H9 (cell line): ENCODE measurements at regions not wholly inside any gene's neighbourhood (a gene's known extent, or its start where the extent isn't known, plus 50 kb on each side); places are given as distances from the start of the nearest gene placed in this dataset.

ENCODE experiments used
- DNase-seq: peaks from one replicate; pipeline ENCODE4 v3.0.0-alpha.2; 2017
- H2AFZ ChIP-seq: one replicate; pipeline ENCODE4 v1.6.1; 2013; ENCODE audit warnings: mild to moderate bottlenecking, low read length, control low read depth, moderate library complexity
- H2AK5ac ChIP-seq: 2 replicates; pipeline ENCODE4 v1.6.1; 2013; ENCODE audit warnings: low read length, control low read depth, mixed read lengths; ENCODE audit not compliant: insufficient read length
- H2BK120ac ChIP-seq: one replicate; pipeline ENCODE4 v1.6.1; 2013; ENCODE audit warnings: low read depth, mild to moderate bottlenecking, low read length, control low read depth, inconsistent platforms; ENCODE audit not compliant: poor library complexity, severe bottlenecking
- H2BK12ac ChIP-seq: 2 replicates; pipeline ENCODE4 v1.6.1; 2013; ENCODE audit warnings: low read length, control low read depth, mixed read lengths, low read depth; ENCODE audit not compliant: insufficient read length
- H2BK15ac ChIP-seq: 2 replicates; pipeline ENCODE4 v1.6.1; 2013; ENCODE audit warnings: low read depth, low read length, control low read depth
- H2BK20ac ChIP-seq: one replicate; pipeline ENCODE4 v1.6.1; 2013; ENCODE audit warnings: low read depth, mild to moderate bottlenecking, low read length, control low read depth, inconsistent platforms; ENCODE audit not compliant: poor library complexity, severe bottlenecking
- H2BK5ac ChIP-seq: 2 replicates; pipeline ENCODE4 v1.6.1; 2013; ENCODE audit warnings: low read length, control low read depth, mixed read lengths; ENCODE audit not compliant: insufficient read length
- H3K14ac ChIP-seq: 2 replicates; pipeline ENCODE4 v1.6.1; 2013; ENCODE audit warnings: low read length, control low read depth; ENCODE audit not compliant: insufficient read depth
- H3K18ac ChIP-seq: 2 replicates; pipeline ENCODE4 v1.6.1; 2013; ENCODE audit warnings: low read depth, mild to moderate bottlenecking, mixed read lengths, low read length, control low read depth; ENCODE audit not compliant: insufficient read length
- H3K23ac ChIP-seq: 2 replicates; pipeline ENCODE4 v1.6.1; 2013; ENCODE audit warnings: low read length, control low read depth, mixed read lengths, low read depth; ENCODE audit not compliant: insufficient read length
- H3K23me2 ChIP-seq: 2 replicates; pipeline ENCODE4 v1.6.1; 2013; ENCODE audit warnings: low read depth, mild to moderate bottlenecking, mixed read lengths, low read length, control low read depth; ENCODE audit not compliant: insufficient read length, poor library complexity, severe bottlenecking
- H3K27ac ChIP-seq: 2 replicates; pipeline ENCODE4 v1.5.1; 2013; ENCODE audit warnings: low read length, control low read depth, mixed read lengths, low read depth; ENCODE audit not compliant: insufficient read length
- H3K27me3 ChIP-seq: 2 replicates; pipeline ENCODE4 v1.6.1; 2013; ENCODE audit warnings: low read length, control low read depth, inconsistent platforms; ENCODE audit not compliant: insufficient read depth
- H3K4ac ChIP-seq: 2 replicates; pipeline ENCODE4 v1.6.1; 2013; ENCODE audit warnings: low read depth, mild to moderate bottlenecking, control low read depth, inconsistent platforms, low read length, moderate library complexity
- H3K4me1 ChIP-seq: 2 replicates; pipeline ENCODE4 v1.6.1; 2013; ENCODE audit warnings: low read length, control low read depth, inconsistent platforms; ENCODE audit not compliant: insufficient read depth
- H3K4me2 ChIP-seq: 2 replicates; pipeline ENCODE4 v1.6.1; 2013; ENCODE audit warnings: low read length, control low read depth, mixed read lengths; ENCODE audit not compliant: insufficient read length, insufficient read depth
- H3K56ac ChIP-seq: 2 replicates; pipeline ENCODE4 v1.6.1; 2013; ENCODE audit warnings: low read depth, mild to moderate bottlenecking, mixed read lengths, low read length, control low read depth; ENCODE audit not compliant: insufficient read length
- H3K79me1 ChIP-seq: 2 replicates; pipeline ENCODE4 v1.6.1; 2013; ENCODE audit warnings: low read depth, mild to moderate bottlenecking, moderate library complexity, low read length, control low read depth, inconsistent platforms; ENCODE audit not compliant: insufficient read depth, poor library complexity, severe bottlenecking
- H3K79me2 ChIP-seq: 2 replicates; pipeline ENCODE4 v1.6.1; 2013; ENCODE audit warnings: low read length, control low read depth, inconsistent platforms; ENCODE audit not compliant: insufficient read depth
- H3K9ac ChIP-seq: 2 replicates; pipeline ENCODE4 v1.6.1; 2013; ENCODE audit warnings: low read length, control low read depth, mixed read lengths; ENCODE audit not compliant: insufficient read length; ENCODE audit errors: extremely low read depth
- H3K9me3 ChIP-seq: one replicate; pipeline ENCODE4 v1.6.1; 2013; ENCODE audit warnings: low read depth, low read length, inconsistent platforms; ENCODE audit not compliant: control insufficient read depth
- H3T11ph ChIP-seq: one replicate; pipeline ENCODE4 v1.6.1; 2013; ENCODE audit warnings: mild to moderate bottlenecking, low read length, control low read depth, inconsistent platforms
- H4K20me1 ChIP-seq: one replicate; pipeline ENCODE4 v1.6.1; 2013; ENCODE audit not compliant: control insufficient read depth, insufficient read length, insufficient read depth
- H4K5ac ChIP-seq: 2 replicates; pipeline ENCODE4 v1.6.1; 2013; ENCODE audit warnings: low read depth, mild to moderate bottlenecking, mixed read lengths, low read length, control low read depth; ENCODE audit not compliant: insufficient read length
- H4K8ac ChIP-seq: replicated peaks from 2 replicates; pipeline ENCODE4 v1.6.1; 2013; ENCODE audit warnings: low read length, control low read depth, mixed read lengths, low read depth; ENCODE audit not compliant: insufficient read length
- H4K91ac ChIP-seq: 2 replicates; pipeline ENCODE4 v1.6.1; 2013; ENCODE audit warnings: low read depth, mild to moderate bottlenecking, moderate library complexity, mixed read lengths, low read length, control low read depth; ENCODE audit not compliant: insufficient read length
- H3K27ac Mint-ChIP-seq, 3 experiments: 2 replicates in 2 of 3; 3 replicates in 1 of 3; pipeline ENCODE4 v1.8.0; 2020 to 2021; ENCODE audit warnings: mixed read lengths in 3 of 3, mild to moderate bottlenecking in 1 of 3, moderate library complexity in 1 of 3
- H3K27me3 Mint-ChIP-seq: 2 replicates; pipeline ENCODE4 v1.8.0; 2021; ENCODE audit warnings: low read depth, mild to moderate bottlenecking, moderate library complexity, mixed read lengths
- H3K36me3 Mint-ChIP-seq, 3 experiments: 2 replicates in 2 of 3; 3 replicates in 1 of 3; pipeline ENCODE4 v1.8.0; 2020 to 2021; ENCODE audit warnings: low read depth in 3 of 3, mixed read lengths in 3 of 3; ENCODE audit not compliant: insufficient read depth in 1 of 3
- H3K4me1 Mint-ChIP-seq, 2 experiments: 2 replicates each; pipeline ENCODE4 v1.8.0; 2020; ENCODE audit warnings: mixed read lengths in 2 of 2
- H3K4me3 Mint-ChIP-seq, 2 experiments: 2 replicates in 1 of 2; 3 replicates in 1 of 2; pipeline ENCODE4 v1.8.0; 2020 to 2021; ENCODE audit warnings: mild to moderate bottlenecking in 2 of 2, mixed read lengths in 2 of 2, moderate library complexity in 1 of 2
- H3K9me3 Mint-ChIP-seq, 2 experiments: 2 replicates in 1 of 2; 3 replicates in 1 of 2; pipeline ENCODE4 v1.8.0; 2020; ENCODE audit warnings: mild to moderate bottlenecking in 2 of 2, mixed read lengths in 2 of 2, moderate library complexity in 1 of 2
- WGBS: extraction: QIAGEN DNeasy Blood & Tissue Kit; methylation state at CpG from one replicate; pipeline ENCODE4 v1.1.7; 2013; ENCODE audit warnings: missing lambda C conversion rate, low lambda C conversion rate, mixed read lengths; ENCODE audit not compliant: insufficient read length; ENCODE audit errors: extremely low coverage; 5-methylcytosine and 5-hydroxymethylcytosine counted together
- TF ChIP-seq, protein P1 (sequence below): fragments of 200-600 bp; sonication (generic); conservative IDR thresholded peaks from 3 replicates; pipeline ENCODE4 v1.8.0; 2021; ENCODE audit warnings: antibody characterized with exemption, mild to moderate bottlenecking

DNA sequence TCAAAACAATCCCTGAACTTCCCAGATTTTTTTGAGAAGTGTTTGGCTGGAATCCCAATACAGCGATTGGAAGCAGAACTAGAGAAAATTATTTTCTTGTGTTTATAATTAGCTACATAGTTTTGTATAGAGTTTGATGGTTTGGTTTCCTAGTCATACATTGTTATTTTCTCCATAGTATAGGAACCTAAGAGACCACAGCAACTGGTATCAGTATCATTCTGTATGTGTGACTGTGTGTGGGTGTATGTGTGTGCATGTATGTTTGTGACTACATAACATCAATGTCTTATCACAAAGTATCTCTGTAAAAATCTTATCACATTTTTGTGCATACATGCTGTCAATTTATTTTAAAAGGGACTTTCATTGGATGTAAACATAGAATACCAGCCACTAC lies 780.5 kb downstream of the MRPL39 start:
- H3K23ac ChIP-seq, result no peak overlapping the region
- H3K56ac ChIP-seq, result no peak overlapping the region
- no peak overlapping the region for H3K18ac ChIP-seq
- Mint-ChIP-seq H3K9me3 (peaks cover 26 to 52% of the 10 kb centered on the region in 2 experiments), H3K4me3 (no peak overlapping the region), H3K36me3 (no peaks in the 10 kb centered on the region; a peak in 1 of 7 replicates), H3K27ac (no peak overlapping the region), H3K4me1 (no peaks in the 10 kb centered on the region), H3K27me3 (no peaks in the 10 kb centered on the region)
- H2BK15ac ChIP-seq, result no peak overlapping the region
- H3K9ac ChIP-seq, result no peak overlapping the region
- H3K9me3 ChIP-seq, result no peaks in the 10 kb centered on the region
- H4K5ac ChIP-seq, result no peak overlapping the region
- no peak overlapping the region for H2BK20ac ChIP-seq
- WGBS, result no CpG with 5 or more reads among the region's 1 CpG
- H3K27me3 ChIP-seq, result no peaks in the 10 kb centered on the region
- H2BK120ac ChIP-seq, result no peak overlapping the region
- TF ChIP-seq, protein P1, sequence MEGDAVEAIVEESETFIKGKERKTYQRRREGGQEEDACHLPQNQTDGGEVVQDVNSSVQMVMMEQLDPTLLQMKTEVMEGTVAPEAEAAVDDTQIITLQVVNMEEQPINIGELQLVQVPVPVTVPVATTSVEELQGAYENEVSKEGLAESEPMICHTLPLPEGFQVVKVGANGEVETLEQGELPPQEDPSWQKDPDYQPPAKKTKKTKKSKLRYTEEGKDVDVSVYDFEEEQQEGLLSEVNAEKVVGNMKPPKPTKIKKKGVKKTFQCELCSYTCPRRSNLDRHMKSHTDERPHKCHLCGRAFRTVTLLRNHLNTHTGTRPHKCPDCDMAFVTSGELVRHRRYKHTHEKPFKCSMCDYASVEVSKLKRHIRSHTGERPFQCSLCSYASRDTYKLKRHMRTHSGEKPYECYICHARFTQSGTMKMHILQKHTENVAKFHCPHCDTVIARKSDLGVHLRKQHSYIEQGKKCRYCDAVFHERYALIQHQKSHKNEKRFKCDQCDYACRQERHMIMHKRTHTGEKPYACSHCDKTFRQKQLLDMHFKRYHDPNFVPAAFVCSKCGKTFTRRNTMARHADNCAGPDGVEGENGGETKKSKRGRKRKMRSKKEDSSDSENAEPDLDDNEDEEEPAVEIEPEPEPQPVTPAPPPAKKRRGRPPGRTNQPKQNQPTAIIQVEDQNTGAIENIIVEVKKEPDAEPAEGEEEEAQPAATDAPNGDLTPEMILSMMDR, result no peak
- no peak overlapping the region for H3K4ac ChIP-seq
- no peaks in the 10 kb centered on the region for H3K23me2 ChIP-seq
- H4K20me1 ChIP-seq, result no peaks in the 10 kb centered on the region
- no peak overlapping the region for H2BK12ac ChIP-seq
- no peak for DNase-seq
- H2AFZ ChIP-seq, result no peak overlapping the region
- no peaks in the 10 kb centered on the region for H3K4me1 ChIP-seq
- no peak overlapping the region for H2BK5ac ChIP-seq
- H4K8ac ChIP-seq, result no peak overlapping the region
- no peaks in the 10 kb centered on the region for H3K79me1 ChIP-seq
- H3K27ac ChIP-seq, result no peak overlapping the region
- H4K91ac ChIP-seq, result no peak overlapping the region
- H2AK5ac ChIP-seq, result no peak overlapping the region
- H3K4me2 ChIP-seq, result no peak overlapping the region
- H3T11ph ChIP-seq, result no peak overlapping the region
- no peaks in the 10 kb centered on the region for H3K79me2 ChIP-seq
- H3K14ac ChIP-seq, result no peak overlapping the region
